Activated CD4-positive, CD25-positive, alpha-beta regulatory T cell treated with anti-CD3 and anti-CD28 coated beads, Interleukin-2, amount 50 U/mL, for 16 hours (primary cell): ENCODE measurements at regions not wholly inside any gene's neighbourhood (a gene's known extent, or its start where the extent isn't known, plus 50 kb on each side); places are given as distances from the start of the nearest gene placed in this dataset.
"Not testable (repeated sequence)": the region's sequence is repeated elsewhere in the genome, so short reads cannot be mapped to it uniquely, and the experiment has no call there.

Source experiments
- DNase-seq: peaks from one replicate; pipeline ENCODE4 v3.0.0-alpha.2; 2020; ENCODE audit warnings: low read depth, low spot score

GRCh38 chr15:58357529-58358476 is 74.0 kb upstream of the LIPC start:
- no peak for DNase-seq

- DNase-seq: no peak
Observed at GRCh38 chr15:58360421-58361090, 71.2 kb upstream of the LIPC start.

- DNase-seq: no peak
Observed at GRCh38 chr15:58361273-58361759, 70.5 kb upstream of the LIPC start.

- DNase-seq: no peak
Observed at GRCh38 chr15:58362262-58362922, 69.4 kb upstream of the LIPC start.

GRCh38 chr15:58363118-58363517 is 68.7 kb upstream of the LIPC start:
- not testable (repeated sequence) for DNase-seq

- DNase-seq: not testable (repeated sequence)
Observed at GRCh38 chr15:58363673-58364072, 68.1 kb upstream of the LIPC start.

- DNase-seq: not testable (repeated sequence)
Observed at GRCh38 chr15:58365098-58365497, 66.7 kb upstream of the LIPC start.

GRCh38 chr15:58369261-58369701 is 62.5 kb upstream of the LIPC start:
- DNase-seq: no peak

- DNase-seq: no peak
Observed at GRCh38 chr15:58369956-58370355, 61.8 kb upstream of the LIPC start.

- no peak for DNase-seq
Observed at GRCh38 chr15:58374147-58374546, 57.6 kb upstream of the LIPC start.

- DNase-seq: no peak
Observed at GRCh38 chr15:58377193-58377592, 54.6 kb upstream of the LIPC start.

GRCh38 chr15:58378241-58379085 is 53.3 kb upstream of the LIPC start:
- no peak for DNase-seq

- not testable (repeated sequence) for DNase-seq
Observed at GRCh38 chr15:58379454-58379853, 52.3 kb upstream of the LIPC start.

GRCh38 chr15:58380280-58380945 is 51.4 kb upstream of the LIPC start:
- no peak for DNase-seq

GRCh38 chr15:58381697-58382096 is 50.1 kb upstream of the LIPC start:
- DNase-seq: no peak
